H1 (cell line): ENCODE measurements at regions not wholly inside any gene's neighbourhood (a gene's known extent, or its start where the extent isn't known, plus 50 kb on each side); places are given as distances from the start of the nearest gene placed in this dataset.

Source experiments
- CTCF ChIA-PET: fragments of 300-600 bp; sonication (Branson Sonifier 250); formaldehyde crosslinking; loops from one replicate; lab custom pipeline; 2021; ENCODE audit not compliant: partially characterized antibody; lab: Charles Lee
- POLR2A ChIA-PET: fragments of 300-600 bp; sonication (Branson Sonifier 250); formaldehyde crosslinking; loops from one replicate; lab custom pipeline; 2021; ENCODE audit warnings: inconsistent platforms; ENCODE audit not compliant: partially characterized antibody; lab: Charles Lee
- DNase-seq, 2 experiments: peaks; one replicate each; pipeline versions ENCODE4 v3.0.0 to v3.0.0-alpha.2; 2010 to 2022; ENCODE audit warnings: low spot score in 2 of 2, low read depth in 1 of 2, mixed read lengths in 1 of 2
- FAIRE-seq: peaks from 2 replicates; lab custom pipeline; 2011; peaks lifted over from hg19 to GRCh38; lab: Jason Lieb, UNC
- H2AFZ ChIP-seq: 2 replicates; pipeline ENCODE4 v1.8.1; 2012; ENCODE audit warnings: low read length, inconsistent platforms
- H2AK5ac ChIP-seq: 2 replicates; pipeline ENCODE4 v1.6.1; 2013; ENCODE audit warnings: low read depth, low read length
- H2BK120ac ChIP-seq: replicated peaks from 2 replicates; pipeline ENCODE3; 2013; ENCODE audit warnings: low read depth, low read length, inconsistent platforms
- H2BK12ac ChIP-seq: 2 replicates; pipeline ENCODE4 v1.6.1; 2013; ENCODE audit warnings: low read depth, low read length
- H2BK15ac ChIP-seq: 2 replicates; pipeline ENCODE4 v1.6.1; 2013; ENCODE audit warnings: low read length
- H2BK20ac ChIP-seq: 2 replicates; pipeline ENCODE4 v1.6.1; 2013; ENCODE audit warnings: low read length
- H2BK5ac ChIP-seq: 2 replicates; pipeline ENCODE4 v1.6.1; 2013; ENCODE audit warnings: low read depth, low read length
- H3K14ac ChIP-seq: 2 replicates; pipeline ENCODE4 v1.6.1; 2013; ENCODE audit warnings: inconsistent platforms; ENCODE audit not compliant: insufficient read length
- H3K18ac ChIP-seq: 2 replicates; pipeline ENCODE4 v1.6.1; 2013; ENCODE audit warnings: low read length; ENCODE audit errors: extremely low read depth
- H3K23ac ChIP-seq: 2 replicates; pipeline ENCODE4 v1.6.1; 2013; ENCODE audit warnings: inconsistent platforms; ENCODE audit not compliant: insufficient read length
- H3K23me2 ChIP-seq: 2 replicates; pipeline ENCODE4 v1.6.1; 2013; ENCODE audit warnings: low read depth, low read length
- H3K27ac ChIP-seq: 2 replicates; pipeline ENCODE4 v1.6.1; 2011; ENCODE audit warnings: low read depth, low read length, inconsistent platforms
- H3K27me3 ChIP-seq, 4 experiments: replicated peaks in 1 of 4; 1 replicate in 1 of 4; 2 replicates in 3 of 4; pipeline versions ENCODE4 v1.6.1 to v1.8.1; 2011 to 2013; ENCODE audit warnings: low read length in 3 of 4, mild to moderate bottlenecking in 3 of 4, inconsistent platforms in 2 of 4, mixed read lengths in 2 of 4, moderate library complexity in 1 of 4; ENCODE audit not compliant: control insufficient read depth in 3 of 4, insufficient read depth in 3 of 4; ENCODE audit errors: extremely low read depth in 1 of 4
- H3K36me3 ChIP-seq, 4 experiments: 2 replicates each; pipeline versions ENCODE4 v1.6.1 to v1.8.1; 2011 to 2013; ENCODE audit warnings: mild to moderate bottlenecking in 4 of 4, low read length in 3 of 4, moderate library complexity in 2 of 4, control low read depth in 1 of 4, inconsistent platforms in 1 of 4; ENCODE audit not compliant: insufficient read depth in 4 of 4, control insufficient read depth in 2 of 4
- H3K4ac ChIP-seq: replicated peaks from 2 replicates; pipeline ENCODE3; 2013; ENCODE audit warnings: low read length, low read depth, mixed read lengths, inconsistent platforms; ENCODE audit not compliant: insufficient read length
- H3K4me1 ChIP-seq, 4 experiments: replicated peaks in 1 of 4; 1 replicate in 1 of 4; 2 replicates in 3 of 4; pipeline versions ENCODE4 v1.6.1 to v1.8.1; 2011 to 2013; ENCODE audit warnings: low read length in 3 of 4, inconsistent platforms in 2 of 4, mixed read lengths in 1 of 4; ENCODE audit not compliant: insufficient read depth in 4 of 4, control insufficient read depth in 3 of 4
- H3K4me2 ChIP-seq, 2 experiments: 2 replicates each; pipeline versions ENCODE4 v1.6.1 to v1.8.1; 2011 to 2013; ENCODE audit warnings: low read depth in 2 of 2, low read length in 2 of 2, control low read depth in 1 of 2, inconsistent platforms in 1 of 2, mild to moderate bottlenecking in 1 of 2; ENCODE audit not compliant: insufficient read depth in 1 of 2
- H3K4me3 ChIP-seq, 4 experiments: fragments of 200-600, 300-600 bp in 1 of 4; sonication (generic), shearing (Covaris generic), sonication (Bioruptor Twin) in 1 of 4; 2 replicates each; pipeline versions ENCODE4 v1.5.1 to v1.8.1; 2011 to 2016; ENCODE audit warnings: low read length in 4 of 4, low read depth in 3 of 4, control low read depth in 2 of 4, inconsistent platforms in 2 of 4, mild to moderate bottlenecking in 2 of 4, mixed read lengths in 1 of 4, moderate library complexity in 1 of 4; ENCODE audit not compliant: insufficient read depth in 2 of 4; ENCODE audit errors: extremely low read depth in 1 of 4
- H3K56ac ChIP-seq: replicated peaks from 2 replicates; pipeline ENCODE3; 2013; ENCODE audit warnings: low read depth, mild to moderate bottlenecking, mixed read lengths, low read length, inconsistent platforms; ENCODE audit not compliant: insufficient read length
- H3K79me1 ChIP-seq: 2 replicates; pipeline ENCODE4 v1.6.1; 2013; ENCODE audit warnings: low read depth, low read length, control low read depth
- H3K79me2 ChIP-seq, 2 experiments: 2 replicates each; pipeline versions ENCODE4 v1.6.1 to v1.8.1; 2012 to 2013; ENCODE audit warnings: low read length in 2 of 2, mild to moderate bottlenecking in 2 of 2, inconsistent platforms in 1 of 2; ENCODE audit not compliant: insufficient read depth in 2 of 2, control insufficient read depth in 1 of 2
- H3K9ac ChIP-seq, 4 experiments: replicated peaks in 1 of 4; 1 replicate in 1 of 4; 2 replicates in 3 of 4; pipeline versions ENCODE4 v1.6.1 to v1.8.1; 2011 to 2013; ENCODE audit warnings: low read depth in 3 of 4, low read length in 3 of 4, control low read depth in 2 of 4, mild to moderate bottlenecking in 2 of 4, moderate library complexity in 2 of 4, inconsistent platforms in 1 of 4; ENCODE audit errors: extremely low read depth in 1 of 4
- H3K9me3 ChIP-seq, 2 experiments: 2 replicates each; pipeline versions ENCODE4 v1.6.1 to v1.8.1; 2012 to 2013; ENCODE audit warnings: mild to moderate bottlenecking in 2 of 2, moderate library complexity in 2 of 2, control low read depth in 1 of 2, inconsistent platforms in 1 of 2, low read depth in 1 of 2, low read length in 1 of 2, mixed read lengths in 1 of 2; ENCODE audit not compliant: insufficient read depth in 2 of 2
- H4K20me1 ChIP-seq, 2 experiments: replicated peaks in 1 of 2; 2 replicates each; pipeline versions ENCODE3 to v1.8.1; 2011 to 2013; ENCODE audit warnings: inconsistent platforms in 2 of 2, low read length in 2 of 2, mild to moderate bottlenecking in 1 of 2; ENCODE audit not compliant: insufficient read depth in 2 of 2, control insufficient read depth in 1 of 2
- H4K5ac ChIP-seq: 2 replicates; pipeline ENCODE4 v1.6.1; 2013; ENCODE audit warnings: low read length, low read depth, mixed read lengths, inconsistent platforms; ENCODE audit not compliant: insufficient read length
- H4K8ac ChIP-seq: 2 replicates; pipeline ENCODE4 v1.8.0; 2013; ENCODE audit warnings: mild to moderate bottlenecking, moderate library complexity, low read length, inconsistent platforms; ENCODE audit not compliant: insufficient read depth; ENCODE audit errors: extremely low read depth
- H4K91ac ChIP-seq: replicated peaks from 2 replicates; pipeline ENCODE3; 2013; ENCODE audit warnings: low read length, mixed read lengths, inconsistent platforms; ENCODE audit not compliant: insufficient read length
- CEBPB ChIP-seq: IDR thresholded peaks from 2 replicates; pipeline ENCODE4 v1.6.1; 2012; ENCODE audit warnings: low read depth, low read length
- CHD1 ChIP-seq: IDR thresholded peaks from 2 replicates; pipeline ENCODE4 v1.6.1; 2012; ENCODE audit warnings: low read depth, low read length, improper control_type of control experiment
- CTCF ChIP-seq, 3 experiments: IDR thresholded peaks; 1 replicate in 2 of 3; 2 replicates in 1 of 3; pipeline versions ENCODE4 v1.5.1 to v1.6.1; 2011; ENCODE audit warnings: low read length in 3 of 3, mild to moderate bottlenecking in 3 of 3, inconsistent platforms in 2 of 3, low read depth in 1 of 3, moderate library complexity in 1 of 3; ENCODE audit not compliant: insufficient read depth in 1 of 3; ENCODE audit errors: control extremely low read depth in 1 of 3
- EGR1 ChIP-seq: IDR thresholded peaks from 2 replicates; pipeline ENCODE4 v1.6.1; 2011; ENCODE audit warnings: low read depth, low read length, borderline replicate concordance
- GABPA ChIP-seq: IDR thresholded peaks from 2 replicates; pipeline ENCODE4 v1.6.1; 2011; ENCODE audit warnings: mild to moderate bottlenecking, low read length, moderate library complexity, borderline replicate concordance; ENCODE audit not compliant: insufficient read depth
- HDAC6 ChIP-seq: IDR thresholded peaks from one replicate; pipeline ENCODE4 v1.7.1; 2012; ENCODE audit warnings: low read depth, mild to moderate bottlenecking, inconsistent platforms, low read length, moderate library complexity
- JUND ChIP-seq: IDR thresholded peaks from 2 replicates; pipeline ENCODE4 v1.6.1; 2011; ENCODE audit warnings: mild to moderate bottlenecking, improper control_type of control experiment, low read length
- RAD21 ChIP-seq, 2 experiments: IDR thresholded peaks in 1 of 2; conservative IDR thresholded peaks in 1 of 2; 2 replicates each; pipeline ENCODE4 v1.6.1; 2011; ENCODE audit warnings: low read depth in 2 of 2, low read length in 2 of 2, improper control_type of control experiment in 1 of 2, inconsistent platforms in 1 of 2, mild to moderate bottlenecking in 1 of 2, moderate library complexity in 1 of 2
- SAP30 ChIP-seq: fragments of 300-600 bp; sonication (generic); IDR thresholded peaks from 2 replicates; pipeline ENCODE4 v1.7.1; 2012; ENCODE audit warnings: low read length, moderate library complexity, mild to moderate bottlenecking, inconsistent platforms; ENCODE audit not compliant: insufficient read depth, insufficient replicate concordance
- SIRT6 ChIP-seq: IDR thresholded peaks from one replicate; pipeline ENCODE4 v1.7.1; 2012; ENCODE audit warnings: low read length, inconsistent platforms
- TEAD4 ChIP-seq: IDR thresholded peaks from 2 replicates; pipeline ENCODE4 v1.6.1; 2012; ENCODE audit warnings: low read depth, low read length, inconsistent platforms, mixed read lengths
- ZNF274 ChIP-seq: IDR thresholded peaks from 2 replicates; pipeline ENCODE4 v1.7.0; 2012; ENCODE audit warnings: low read length, borderline replicate concordance; ENCODE audit errors: extremely low read depth
- WGBS, 2 experiments: shearing (Covaris generic) in 1 of 2; methylation state at CpG; one replicate each; pipeline versions ENCODE4 v1.1.6 to v1.1.7; 2013 to 2015; ENCODE audit warnings: low lambda C conversion rate in 2 of 2, mixed read lengths in 2 of 2, inconsistent platforms in 1 of 2, low coverage in 1 of 2, missing lambda C conversion rate in 1 of 2; ENCODE audit not compliant: insufficient replicate concordance in 2 of 2, insufficient coverage in 1 of 2, insufficient read length in 1 of 2; ENCODE audit errors: extremely low coverage in 1 of 2, missing lambda C conversion rate in 1 of 2; 5-methylcytosine and 5-hydroxymethylcytosine counted together

- Histone ChIP-seq H4K91ac (no peak overlapping the region), H3K27me3 (no peaks in the 10 kb centered on the region), H2AK5ac (no peak overlapping the region), H3K9me3 (no peaks in the 10 kb centered on the region), H3K4me2 (no peak overlapping the region), H2BK12ac (no peak overlapping the region), H3K36me3 (no peaks in the 10 kb centered on the region), H2AFZ (no peak overlapping the region), H3K79me2 (no peaks in the 10 kb centered on the region), H3K23me2 (no peaks in the 10 kb centered on the region), H3K4ac (no peak overlapping the region), H3K56ac (no peak overlapping the region), H2BK20ac (no peak overlapping the region), H3K9ac (no peak overlapping the region), H3K4me1 (no peaks in the 10 kb centered on the region), H2BK15ac (no peak overlapping the region), H3K27ac (no peak overlapping the region), H4K8ac (no peak overlapping the region), H4K5ac (no peak overlapping the region), H2BK5ac (no peak overlapping the region), H4K20me1 (no peaks in the 10 kb centered on the region), H3K4me3 (no peak overlapping the region), H2BK120ac (no peak overlapping the region), H3K18ac (no peak overlapping the region), H3K23ac (no peak overlapping the region), H3K79me1 (no peaks in the 10 kb centered on the region), H3K14ac (no peak overlapping the region)
- DNase-seq (no peak), FAIRE-seq (no peak)
- ChIA-PET POLR2A (no interaction called here), CTCF (interaction anchor here (0.6 to 1.0 kb wide), 4 partner anchors 13 to 734 kb away, joined by 3 read pairs; no protein-coding TSS in a partner anchor)
- 84% methylated on average over 2 of the region's 2 CpGs; no CpG with 5 or more reads in 1 of the 2 experiments for WGBS, 2 experiments
- no peak for TF ChIP-seq CEBPB
- no peak for TF ChIP-seq HDAC6
- TF ChIP-seq CTCF (IDR thresholded peaks at IDR 0.05; ENCODE audit: control extremely low read depth in 1 of 3, insufficient read depth in 1 of 3, low read depth in 1 of 3, low read length in 3 of 3), result no peak
- no peak for TF ChIP-seq ZNF274
- TF ChIP-seq EGR1, result no peak
- TF ChIP-seq SAP30, result no peak
- TF ChIP-seq RAD21 (IDR thresholded peaks at IDR 0.05 in 1 of 2, conservative IDR thresholded peaks at IDR 0.05 in 1 of 2; ENCODE audit: low read depth in 2 of 2, low read length in 2 of 2), result no peak
- no peak for TF ChIP-seq CHD1
- no peak for TF ChIP-seq SIRT6
- no peak for TF ChIP-seq GABPA
- TF ChIP-seq TEAD4, result no peak
- TF ChIP-seq JUND, result no peak
Observed at GRCh38 chr5:60487476-60487875, 212.5 kb downstream of the DEPDC1B start.
